ENCODE measurements at regions not wholly inside any gene's neighbourhood (a gene's known extent, or its start where the extent isn't known, plus 50 kb on each side); places are given as distances from the start of the nearest gene placed in this dataset.

- POLR2A ChIA-PET, result interaction anchor here (0.6 kb wide), 1 partner anchor 138 kb away, joined by 6 read pairs; no protein-coding TSS in a partner anchor
- CTCF ChIA-PET, result interaction anchor here (0.9 to 3.1 kb wide), 6 partner anchors 10 to 139 kb away, joined by 3 to 13 read pairs (median 8); no protein-coding TSS in a partner anchor
- DNase-seq, result peak in 1 of 3 donors; percentile 19
These were observed 96.6 kb upstream of the FOXP4 start for GRCh38 chr6:41449399-41450245.

GRCh38 chr6:41450581-41450980 lies 95.6 kb upstream of the FOXP4 start:
- Histone ChIP-seq H3K4me1 (ENCODE audit: control extremely low read depth in 1 of 4, control insufficient read depth in 4 of 4, insufficient read depth in 4 of 4, low read length in 3 of 4) (no peaks in the 10 kb centered on the region), H3K36me3 (ENCODE audit: control insufficient read depth in 4 of 4, insufficient read depth in 4 of 4, low read length in 3 of 4) (no peaks in the 10 kb centered on the region), H3K4me3 (ENCODE audit: control insufficient read depth in 1 of 7, extremely low read depth in 1 of 7, insufficient read depth in 4 of 7, low read depth in 2 of 7, low read length in 6 of 7) (no peak overlapping the region), H3K9me3 (ENCODE audit: control extremely low read depth in 1 of 5, control insufficient read depth in 4 of 5, insufficient read depth in 2 of 5, low read depth in 1 of 5, low read length in 4 of 5) (no peaks in the 10 kb centered on the region), H3K27ac (ENCODE audit: insufficient read depth in 1 of 2, low read depth in 1 of 2, low read length in 2 of 2, poor library complexity in 1 of 2, severe bottlenecking in 2 of 2) (no peak overlapping the region), H3K27me3 (replicated peaks in 2 of 5; ENCODE audit: control insufficient read depth in 4 of 5, insufficient read depth in 5 of 5, low read length in 4 of 5) (peaks cover 0 to 10% (median 2%) of the 10 kb centered on the region in 5 experiments)
- ChIA-PET CTCF (interaction anchor here (1.1 to 3.1 kb wide), 4 partner anchors 9 to 141 kb away, joined by 3 to 13 read pairs (median 8); no protein-coding TSS in a partner anchor), POLR2A (no interaction called here)
- WGBS (ENCODE audit: insufficient coverage), result 82% methylated on average over 3 of the region's 13 CpGs
- no peak for DNase-seq

More at GRCh38 chr6:41449399-41450245, 96.6 kb upstream of the FOXP4 start:
- Histone ChIP-seq H3K27ac (ENCODE audit: insufficient read depth in 1 of 2, low read depth in 1 of 2, low read length in 2 of 2, poor library complexity in 1 of 2, severe bottlenecking in 2 of 2) (no peak overlapping the region), H3K36me3 (ENCODE audit: control insufficient read depth in 4 of 4, insufficient read depth in 4 of 4, low read length in 3 of 4) (no peaks in the 10 kb centered on the region), H3K4me3 (ENCODE audit: control insufficient read depth in 1 of 7, extremely low read depth in 1 of 7, insufficient read depth in 4 of 7, low read depth in 2 of 7, low read length in 6 of 7) (no peak overlapping the region), H3K9me3 (ENCODE audit: control extremely low read depth in 1 of 5, control insufficient read depth in 4 of 5, insufficient read depth in 2 of 5, low read depth in 1 of 5, low read length in 4 of 5) (no peaks in the 10 kb centered on the region), H3K27me3 (replicated peaks in 2 of 5; ENCODE audit: control insufficient read depth in 4 of 5, insufficient read depth in 5 of 5, low read length in 4 of 5) (peaks cover 0 to 18% (median 2%) of the 10 kb centered on the region in 5 experiments), H3K4me1 (ENCODE audit: control extremely low read depth in 1 of 4, control insufficient read depth in 4 of 4, insufficient read depth in 4 of 4, low read length in 3 of 4) (no peaks in the 10 kb centered on the region)
- WGBS (ENCODE audit: insufficient coverage), result 85% methylated on average over 8 of the region's 8 CpGs

- Histone ChIP-seq H3K27ac (ENCODE audit: insufficient read depth in 1 of 2, low read depth in 1 of 2, low read length in 2 of 2, poor library complexity in 1 of 2, severe bottlenecking in 2 of 2) (no peak overlapping the region), H3K4me3 (ENCODE audit: control insufficient read depth in 1 of 7, extremely low read depth in 1 of 7, insufficient read depth in 4 of 7, low read depth in 2 of 7, low read length in 6 of 7) (no peak overlapping the region), H3K4me1 (ENCODE audit: control extremely low read depth in 1 of 4, control insufficient read depth in 4 of 4, insufficient read depth in 4 of 4, low read length in 3 of 4) (no peaks in the 10 kb centered on the region), H3K27me3 (replicated peaks in 2 of 5; ENCODE audit: control insufficient read depth in 4 of 5, insufficient read depth in 5 of 5, low read length in 4 of 5) (peaks cover 0 to 7% (median 3%) of the 10 kb centered on the region in 5 experiments), H3K36me3 (ENCODE audit: control insufficient read depth in 4 of 4, insufficient read depth in 4 of 4, low read length in 3 of 4) (no peaks in the 10 kb centered on the region), H3K9me3 (ENCODE audit: control extremely low read depth in 1 of 5, control insufficient read depth in 4 of 5, insufficient read depth in 2 of 5, low read depth in 1 of 5, low read length in 4 of 5) (no peaks in the 10 kb centered on the region)
- 87% methylated on average over 6 of the region's 9 CpGs for WGBS (ENCODE audit: insufficient coverage)
- CTCF ChIA-PET, result interaction anchor here (1.1 to 3.1 kb wide), 4 partner anchors 9 to 140 kb away, joined by 3 to 13 read pairs (median 8); no protein-coding TSS in a partner anchor
- POLR2A ChIA-PET, result no interaction called here
- no peak for DNase-seq
These were observed 95.1 kb upstream of the FOXP4 start for GRCh38 chr6:41451039-41451438.

GRCh38 chr6:41451515-41452163 lies 94.5 kb upstream of the FOXP4 start:
- CTCF ChIA-PET, result interaction anchor here (0.7 to 3.1 kb wide), 8 partner anchors 8 to 145 kb away, joined by 3 to 13 read pairs (median 4); no protein-coding TSS in a partner anchor

DNA sequence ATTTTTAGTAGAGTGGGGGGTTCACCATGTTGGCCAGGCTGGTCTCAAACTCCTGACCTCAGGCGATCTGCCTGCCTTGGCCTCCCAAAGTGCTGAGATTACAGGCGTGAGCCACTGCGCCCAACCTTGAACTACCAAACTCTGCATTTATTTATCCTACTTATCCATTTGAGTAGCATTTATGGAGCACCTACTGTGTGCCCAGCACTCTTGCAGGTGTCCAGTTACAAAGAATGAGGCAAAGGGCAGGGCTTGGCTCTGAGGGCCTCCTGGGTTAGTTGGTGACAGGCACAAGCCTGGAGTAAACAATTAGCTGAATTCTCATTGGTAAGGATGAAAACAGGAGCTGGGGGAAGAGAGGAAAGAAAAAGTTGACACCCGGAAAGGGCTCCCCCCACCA lies 93.4 kb upstream of the FOXP4 start:
- H3K27ac ChIP-seq (ENCODE audit: insufficient read depth in 1 of 2, low read depth in 1 of 2, low read length in 2 of 2, poor library complexity in 1 of 2, severe bottlenecking in 2 of 2), result no peak overlapping the region
- no peak overlapping the region for H3K4me3 ChIP-seq (ENCODE audit: control insufficient read depth in 1 of 7, extremely low read depth in 1 of 7, insufficient read depth in 4 of 7, low read depth in 2 of 7, low read length in 6 of 7)
- no peaks in the 10 kb centered on the region for H3K4me1 ChIP-seq (ENCODE audit: control extremely low read depth in 1 of 4, control insufficient read depth in 4 of 4, insufficient read depth in 4 of 4, low read length in 3 of 4)
- DNase-seq, result no peak
- POLR2A ChIA-PET, result no interaction called here
- H3K9me3 ChIP-seq (ENCODE audit: control extremely low read depth in 1 of 5, control insufficient read depth in 4 of 5, insufficient read depth in 2 of 5, low read depth in 1 of 5, low read length in 4 of 5), result no peaks in the 10 kb centered on the region
- CTCF ChIA-PET, result interaction anchor here (0.7 to 1.9 kb wide), 7 partner anchors 8 to 231 kb away, joined by 3 to 7 read pairs (median 3); no protein-coding TSS in a partner anchor
- peaks cover 0 to 7% (median 3%) of the 10 kb centered on the region in 5 experiments for H3K27me3 ChIP-seq (replicated peaks in 2 of 5; ENCODE audit: control insufficient read depth in 4 of 5, insufficient read depth in 5 of 5, low read length in 4 of 5)
- 93% methylated on average over 3 of the region's 4 CpGs for WGBS (ENCODE audit: insufficient coverage)
- no peaks in the 10 kb centered on the region for H3K36me3 ChIP-seq (ENCODE audit: control insufficient read depth in 4 of 4, insufficient read depth in 4 of 4, low read length in 3 of 4)

More at GRCh38 chr6:41451515-41452163, 94.5 kb upstream of the FOXP4 start:
- POLR2A ChIA-PET, result no interaction called here
- Histone ChIP-seq H3K4me3 (ENCODE audit: control insufficient read depth in 1 of 7, extremely low read depth in 1 of 7, insufficient read depth in 4 of 7, low read depth in 2 of 7, low read length in 6 of 7) (no peak overlapping the region), H3K36me3 (ENCODE audit: control insufficient read depth in 4 of 4, insufficient read depth in 4 of 4, low read length in 3 of 4) (no peaks in the 10 kb centered on the region), H3K27ac (ENCODE audit: insufficient read depth in 1 of 2, low read depth in 1 of 2, low read length in 2 of 2, poor library complexity in 1 of 2, severe bottlenecking in 2 of 2) (no peak overlapping the region), H3K4me1 (ENCODE audit: control extremely low read depth in 1 of 4, control insufficient read depth in 4 of 4, insufficient read depth in 4 of 4, low read length in 3 of 4) (no peaks in the 10 kb centered on the region), H3K9me3 (ENCODE audit: control extremely low read depth in 1 of 5, control insufficient read depth in 4 of 5, insufficient read depth in 2 of 5, low read depth in 1 of 5, low read length in 4 of 5) (no peaks in the 10 kb centered on the region), H3K27me3 (replicated peaks in 2 of 5; ENCODE audit: control insufficient read depth in 4 of 5, insufficient read depth in 5 of 5, low read length in 4 of 5) (peaks cover 0 to 6% (median 3%) of the 10 kb centered on the region in 5 experiments)
- WGBS (ENCODE audit: insufficient coverage), result 94% methylated on average over 21 of the region's 22 CpGs
- no peak for DNase-seq

DNA sequence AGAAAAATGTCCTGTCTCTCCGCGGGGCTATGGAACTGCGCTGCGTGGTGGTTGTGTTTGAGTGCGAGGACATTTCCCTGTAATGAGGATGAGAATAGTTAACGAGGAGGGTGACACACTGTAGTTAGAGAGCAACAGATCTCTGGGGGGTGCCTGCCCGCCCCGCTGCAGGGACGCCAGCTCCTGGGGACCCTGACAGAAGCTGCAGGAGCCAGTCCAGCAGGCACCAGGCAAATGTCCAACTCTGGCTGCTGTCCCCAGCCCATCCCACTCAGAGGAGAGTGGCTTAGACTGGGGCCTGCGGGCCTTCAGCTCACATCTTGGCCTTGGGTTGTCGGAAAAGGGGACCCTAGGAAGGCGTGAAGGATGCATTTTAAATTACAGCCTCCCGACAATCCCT lies 92.9 kb upstream of the FOXP4 start:
- no peaks in the 10 kb centered on the region for H3K36me3 ChIP-seq (ENCODE audit: control insufficient read depth in 4 of 4, insufficient read depth in 4 of 4, low read length in 3 of 4)
- no peaks in the 10 kb centered on the region for H3K4me1 ChIP-seq (ENCODE audit: control extremely low read depth in 1 of 4, control insufficient read depth in 4 of 4, insufficient read depth in 4 of 4, low read length in 3 of 4)
- POLR2A ChIA-PET, result interaction anchor here (0.6 kb wide), 1 partner anchor 40 kb away, joined by 3 read pairs; no protein-coding TSS in a partner anchor
- CTCF ChIA-PET, result interaction anchor here (0.9 to 2.2 kb wide), 7 partner anchors 8 to 230 kb away, joined by 3 to 9 read pairs (median 3); no protein-coding TSS in a partner anchor
- H3K27me3 ChIP-seq (replicated peaks in 2 of 5; ENCODE audit: control insufficient read depth in 4 of 5, insufficient read depth in 5 of 5, low read length in 4 of 5), result peaks cover 0 to 7% (median 3%) of the 10 kb centered on the region in 5 experiments
- no peak overlapping the region for H3K27ac ChIP-seq (ENCODE audit: insufficient read depth in 1 of 2, low read depth in 1 of 2, low read length in 2 of 2, poor library complexity in 1 of 2, severe bottlenecking in 2 of 2)
- H3K4me3 ChIP-seq (ENCODE audit: control insufficient read depth in 1 of 7, extremely low read depth in 1 of 7, insufficient read depth in 4 of 7, low read depth in 2 of 7, low read length in 6 of 7), result no peak overlapping the region
- WGBS (ENCODE audit: insufficient coverage), result 97% methylated on average over 11 of the region's 13 CpGs
- DNase-seq, result no peak
- no peaks in the 10 kb centered on the region for H3K9me3 ChIP-seq (ENCODE audit: control extremely low read depth in 1 of 5, control insufficient read depth in 4 of 5, insufficient read depth in 2 of 5, low read depth in 1 of 5, low read length in 4 of 5)

Measured in common myeloid progenitor, CD34-positive (primary cell).